Adrenal gland (tissue), 9 donors: ENCODE measurements at regions not wholly inside any gene's neighbourhood (a gene's known extent, or its start where the extent isn't known, plus 50 kb on each side); places are given as distances from the start of the nearest gene placed in this dataset.

ENCODE experiments used
- DNase-seq, 7 donors: peaks; one replicate each; pipeline ENCODE4 v3.0.0-alpha.2; 2019 to 2020
- H3K27ac ChIP-seq, 5 donors: fragments of 200-600 bp; sonication (generic) in 4 of 5; 1 replicate in 3 of 5; 2 replicates in 2 of 5; pipeline versions ENCODE4 v1.5.1 to v1.8.0; 2016 to 2020; ENCODE audit warnings: mild to moderate bottlenecking in 1 of 5
- H3K27me3 ChIP-seq: fragments of 200-600 bp; 2 replicates; pipeline ENCODE4 v1.8.0; 2021
- H3K36me3 ChIP-seq, 2 donors: fragments of 200-600 bp; replicated peaks in 1 of 2; 1 replicate in 1 of 2; 2 replicates in 1 of 2; pipeline versions ENCODE4 v1.5.1 to v1.8.0; 2018 to 2022
- H3K4me1 ChIP-seq, 2 donors: fragments of 200-600 bp; replicated peaks in 1 of 2; 1 replicate in 1 of 2; 2 replicates in 1 of 2; pipeline versions ENCODE4 v1.5.1 to v1.8.0; 2018 to 2021
- H3K4me3 ChIP-seq, 4 donors: fragments of 200-600 bp; sonication (generic) in 3 of 4; one replicate each; pipeline ENCODE4 v1.5.1; 2016 to 2018
- H3K9me3 ChIP-seq, 3 donors: fragments of 200-600 bp; sonication (generic) in 1 of 3; replicated peaks in 1 of 3; 1 replicate in 2 of 3; 2 replicates in 1 of 3; pipeline versions ENCODE4 v1.5.1 to v1.8.0; 2016 to 2021
- CTCF ChIP-seq, 6 experiments: fragments of 450-650 bp in 4 of 6; fragments of 200-600 bp in 2 of 6; sonication (generic) in 1 of 6; IDR thresholded peaks; 1 replicate in 5 of 6; 2 replicates in 1 of 6; pipeline versions ENCODE4 v1.5.1 to v1.8.0; 2016 to 2021; ENCODE audit warnings: antibody characterized with exemption in 6 of 6, mild to moderate bottlenecking in 2 of 6, moderate library complexity in 1 of 6
- POLR2A ChIP-seq, 2 donors: fragments of 450-650 bp; IDR thresholded peaks; one replicate each; pipeline ENCODE4 v1.6.1; 2017; ENCODE audit warnings: antibody characterized with exemption in 2 of 2, mild to moderate bottlenecking in 2 of 2, moderate library complexity in 1 of 2
- WGBS, 4 donors: extraction: QIAGEN DNeasy Blood & Tissue Kit in 2 of 4; methylation state at CpG; one replicate each; pipeline versions ENCODE4 v1.1.5 to v1.1.7; 2013 to 2017; 5-methylcytosine and 5-hydroxymethylcytosine counted together
- intact Hi-C, 2 donors: fragments of 100-400 bp; cut with DNase I; formaldehyde crosslinking; loops; one replicate each; pipeline versions ENCODE4 v1.14.1 to v1.15.0; 2022 to 2023
- donor health status: healthy with polysubstance abuse.
- donor health status: Bipolar disorder and iron deficiency.
- donor health status: DM: yes; HTN: yes; CAD: no.
- donor health status: DM: no; HTN: no; CAD: no.
- donor health status: DM: no; HTN: no; CAD: no.

GRCh38 chr10:128739930-128740329, 613.7 kb upstream of the MKI67 start:
- Histone ChIP-seq H3K27ac (no peak overlapping the region), H3K4me3 (no peak overlapping the region), H3K36me3 (no peaks in the 10 kb centered on the region), H3K4me1 (no peaks in the 10 kb centered on the region), H3K27me3 (peaks cover 3% of the 10 kb centered on the region), H3K9me3 (no peaks in the 10 kb centered on the region)
- TF ChIP-seq POLR2A (IDR thresholded peaks at IDR 0.05) (no peak), CTCF (IDR thresholded peaks at IDR 0.05) (no peak)
- no peak for DNase-seq
- 58 to 78% (median 71%) methylated on average over 4 to 9 of the region's 9 CpGs for WGBS, 4 donors
- intact Hi-C loops: no loop called here

- Histone ChIP-seq H3K36me3 (no peaks in the 10 kb centered on the region), H3K27me3 (peaks cover 3% of the 10 kb centered on the region), H3K4me1 (no peaks in the 10 kb centered on the region), H3K27ac (no peak overlapping the region), H3K9me3 (no peaks in the 10 kb centered on the region), H3K4me3 (no peak overlapping the region)
- TF ChIP-seq POLR2A (IDR thresholded peaks at IDR 0.05): no peak
- TF ChIP-seq CTCF (IDR thresholded peaks at IDR 0.05): no peak
- DNase-seq: no peak
- 69 to 83% (median 78%) methylated on average over 4 of the region's 4 CpGs for WGBS, 4 donors
- intact Hi-C loops: no loop called here
Measured at GRCh38 chr10:128741180-128741579, 615.0 kb upstream of the MKI67 start.

GRCh38 chr10:128741680-128742079, 615.5 kb upstream of the MKI67 start:
- WGBS, 4 donors: 75 to 87% (median 80%) methylated on average over 5 of the region's 5 CpGs
- DNase-seq: no peak
- H3K36me3 ChIP-seq: no peaks in the 10 kb centered on the region
- no peaks in the 10 kb centered on the region for H3K4me1 ChIP-seq
- intact Hi-C loops: no loop called here
- H3K27ac ChIP-seq: no peak overlapping the region
- H3K27me3 ChIP-seq: peaks cover 3% of the 10 kb centered on the region
- TF ChIP-seq CTCF (IDR thresholded peaks at IDR 0.05): no peak
- no peak for TF ChIP-seq POLR2A (IDR thresholded peaks at IDR 0.05)
- H3K9me3 ChIP-seq: no peaks in the 10 kb centered on the region
- no peak overlapping the region for H3K4me3 ChIP-seq

GRCh38 chr10:128744092-128744491, 617.9 kb upstream of the MKI67 start:
- Histone ChIP-seq H3K4me1 (no peaks in the 10 kb centered on the region), H3K9me3 (no peaks in the 10 kb centered on the region), H3K27ac (no peak overlapping the region), H3K27me3 (peaks cover 3% of the 10 kb centered on the region), H3K36me3 (no peaks in the 10 kb centered on the region), H3K4me3 (no peak overlapping the region)
- WGBS, 4 donors: 82 to 96% (median 88%) methylated on average over 1 of the region's 1 CpG
- no peak for TF ChIP-seq CTCF (IDR thresholded peaks at IDR 0.05)
- TF ChIP-seq POLR2A (IDR thresholded peaks at IDR 0.05): no peak
- DNase-seq: no peak
- intact Hi-C loops: no loop called here
